H1 (cell line): ENCODE measurements at regions not wholly inside any gene's neighbourhood (a gene's known extent, or its start where the extent isn't known, plus 50 kb on each side); places are given as distances from the start of the nearest gene placed in this dataset.

Experiments
- EP300 ChIP-seq, 2 experiments: IDR thresholded peaks; 1 replicate in 1 of 2; 2 replicates in 1 of 2; pipeline ENCODE4 v1.6.1; 2011 to 2012; ENCODE audit warnings: low read depth in 2 of 2, low read length in 2 of 2, mild to moderate bottlenecking in 2 of 2, borderline replicate concordance in 1 of 2, inconsistent platforms in 1 of 2, moderate library complexity in 1 of 2
- HDAC2 ChIP-seq, 2 experiments: fragments of 300-600 bp in 1 of 2; sonication (generic) in 1 of 2; IDR thresholded peaks; 2 replicates each; pipeline ENCODE4 v1.6.1; 2011 to 2012; ENCODE audit warnings: low read depth in 2 of 2, low read length in 2 of 2, mild to moderate bottlenecking in 2 of 2, moderate library complexity in 2 of 2, borderline replicate concordance in 1 of 2, inconsistent platforms in 1 of 2
- KDM4A ChIP-seq: IDR thresholded peaks from one replicate; pipeline ENCODE4 v1.7.1; 2012; ENCODE audit warnings: low read depth, mild to moderate bottlenecking, moderate library complexity, low read length, inconsistent platforms; ENCODE audit not compliant: severe bottlenecking
- RBBP5 ChIP-seq: IDR thresholded peaks from 2 replicates; pipeline ENCODE4 v1.7.1; 2012; ENCODE audit warnings: low read depth, mild to moderate bottlenecking, inconsistent platforms, low read length, moderate library complexity, borderline replicate concordance
- RFX5 ChIP-seq: IDR thresholded peaks from 2 replicates; pipeline ENCODE4 v1.6.1; 2011; ENCODE audit warnings: low read depth, low read length, improper control_type of control experiment, borderline replicate concordance
- SIRT6 ChIP-seq: IDR thresholded peaks from one replicate; pipeline ENCODE4 v1.7.1; 2012; ENCODE audit warnings: low read length, inconsistent platforms
- TF ChIP-seq, protein P1 (sequence below): IDR thresholded peaks from 2 replicates; pipeline ENCODE4 v1.6.1; 2011; ENCODE audit warnings: low read depth, mild to moderate bottlenecking, low read length; ENCODE audit not compliant: insufficient read depth
- TF ChIP-seq, protein P2 (sequence below), 3 experiments: IDR thresholded peaks; 1 replicate in 2 of 3; 2 replicates in 1 of 3; pipeline versions ENCODE4 v1.5.1 to v1.6.1; 2011; ENCODE audit warnings: low read length in 3 of 3, mild to moderate bottlenecking in 3 of 3, inconsistent platforms in 2 of 3, low read depth in 1 of 3, moderate library complexity in 1 of 3; ENCODE audit not compliant: insufficient read depth in 1 of 3; ENCODE audit errors: control extremely low read depth in 1 of 3

DNA sequence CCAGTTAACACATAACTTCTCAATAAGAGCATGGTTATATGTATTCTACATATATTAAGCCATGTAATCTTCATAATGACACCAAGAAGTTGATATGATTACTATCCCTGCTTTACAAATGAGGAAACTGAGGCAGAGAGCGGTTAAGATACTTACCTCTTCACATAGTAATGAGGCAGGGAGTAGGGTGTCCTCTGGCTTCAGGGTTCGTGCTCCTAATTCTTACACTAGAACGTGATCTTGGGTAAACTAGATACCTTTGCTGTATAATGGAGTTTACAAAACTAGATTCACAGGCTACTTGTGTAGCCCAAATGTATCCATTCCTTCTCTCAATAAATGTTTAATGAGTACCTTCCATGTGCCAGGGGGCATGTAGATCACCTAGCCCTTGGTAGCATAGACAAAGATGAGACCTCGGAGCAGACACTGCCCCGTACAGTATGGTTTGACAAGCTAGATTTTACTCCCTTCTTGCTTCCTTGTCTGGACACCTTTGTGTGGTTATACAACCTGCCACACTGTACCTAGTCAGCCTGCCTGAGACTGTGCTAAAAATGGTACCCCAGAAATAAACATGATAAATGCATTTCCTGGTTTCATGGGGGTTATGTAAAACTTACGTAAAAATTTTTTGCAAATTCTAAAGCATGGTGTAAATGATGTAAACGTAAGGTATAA is 991.8 kb downstream of the VRK1 start (continued):
- TF ChIP-seq, protein P1, sequence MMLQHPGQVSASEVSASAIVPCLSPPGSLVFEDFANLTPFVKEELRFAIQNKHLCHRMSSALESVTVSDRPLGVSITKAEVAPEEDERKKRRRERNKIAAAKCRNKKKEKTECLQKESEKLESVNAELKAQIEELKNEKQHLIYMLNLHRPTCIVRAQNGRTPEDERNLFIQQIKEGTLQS: no peak
- TF ChIP-seq KDM4A (no peak), EP300 (IDR thresholded peaks at IDR 0.05; ENCODE audit: borderline replicate concordance in 1 of 2, low read depth in 2 of 2, low read length in 2 of 2) (no peak), RBBP5 (no peak), SIRT6 (no peak), HDAC2 (IDR thresholded peaks at IDR 0.05; ENCODE audit: borderline replicate concordance in 1 of 2, low read depth in 2 of 2, low read length in 2 of 2) (no peak), RFX5 (no peak)
- TF ChIP-seq, protein P2, sequence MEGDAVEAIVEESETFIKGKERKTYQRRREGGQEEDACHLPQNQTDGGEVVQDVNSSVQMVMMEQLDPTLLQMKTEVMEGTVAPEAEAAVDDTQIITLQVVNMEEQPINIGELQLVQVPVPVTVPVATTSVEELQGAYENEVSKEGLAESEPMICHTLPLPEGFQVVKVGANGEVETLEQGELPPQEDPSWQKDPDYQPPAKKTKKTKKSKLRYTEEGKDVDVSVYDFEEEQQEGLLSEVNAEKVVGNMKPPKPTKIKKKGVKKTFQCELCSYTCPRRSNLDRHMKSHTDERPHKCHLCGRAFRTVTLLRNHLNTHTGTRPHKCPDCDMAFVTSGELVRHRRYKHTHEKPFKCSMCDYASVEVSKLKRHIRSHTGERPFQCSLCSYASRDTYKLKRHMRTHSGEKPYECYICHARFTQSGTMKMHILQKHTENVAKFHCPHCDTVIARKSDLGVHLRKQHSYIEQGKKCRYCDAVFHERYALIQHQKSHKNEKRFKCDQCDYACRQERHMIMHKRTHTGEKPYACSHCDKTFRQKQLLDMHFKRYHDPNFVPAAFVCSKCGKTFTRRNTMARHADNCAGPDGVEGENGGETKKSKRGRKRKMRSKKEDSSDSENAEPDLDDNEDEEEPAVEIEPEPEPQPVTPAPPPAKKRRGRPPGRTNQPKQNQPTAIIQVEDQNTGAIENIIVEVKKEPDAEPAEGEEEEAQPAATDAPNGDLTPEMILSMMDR (IDR thresholded peaks at IDR 0.05; ENCODE audit: control extremely low read depth in 1 of 3, insufficient read depth in 1 of 3, low read depth in 1 of 3, low read length in 3 of 3): no peak
